OCI-LY3 (cell line): ENCODE measurements at regions not wholly inside any gene's neighbourhood (a gene's known extent, or its start where the extent isn't known, plus 50 kb on each side); places are given as distances from the start of the nearest gene placed in this dataset.

Source experiments
- CTCF ChIP-seq: fragments of 200-600, 300-600 bp; sonication (generic); IDR thresholded peaks from 2 replicates; pipeline ENCODE4 v1.5.1; 2014; ENCODE audit warnings: antibody characterized with exemption, low read length, low read depth
- EZH2phosphoT487 ChIP-seq: fragments of 200-600 bp; shearing (Covaris generic); IDR thresholded peaks from 2 replicates; pipeline ENCODE4 v1.6.1; 2018; ENCODE audit warnings: antibody characterized with exemption, mixed run types, low read depth

DNA sequence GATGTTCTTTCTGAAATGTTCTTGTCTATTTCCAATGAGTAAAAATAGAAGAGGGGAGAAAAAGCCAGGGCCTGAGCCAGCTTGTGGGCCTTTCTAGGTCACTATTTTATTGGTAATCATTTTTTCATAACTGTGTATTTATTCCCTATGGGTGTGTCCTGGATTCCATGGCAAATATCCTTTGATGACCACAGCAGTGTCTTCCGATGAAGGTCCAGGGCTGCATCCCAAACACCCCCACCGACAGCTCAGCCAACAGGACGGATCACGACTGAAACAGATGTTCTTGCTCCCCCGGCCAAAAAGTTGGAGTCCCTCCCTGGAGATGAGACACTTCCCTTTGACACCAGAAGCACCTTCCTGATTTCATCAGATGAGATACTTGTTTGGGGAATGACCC lies 105.4 kb upstream of the PLEKHG1 start:
- no peak for TF ChIP-seq CTCF
- no peak for TF ChIP-seq EZH2phosphoT487
